ENCODE measurements at regions not wholly inside any gene's neighbourhood (a gene's known extent, or its start where the extent isn't known, plus 50 kb on each side); places are given as distances from the start of the nearest gene placed in this dataset.
"Not testable (repeated sequence)": the region's sequence is repeated elsewhere in the genome, so short reads cannot be mapped to it uniquely, and the experiment has no call there.

- not testable (repeated sequence) for DNase-seq
These were observed 253.9 kb upstream of the RPS23 start for GRCh38 chr5:82532075-82532474.

- no peak for DNase-seq
These were observed 248.4 kb upstream of the RPS23 start for GRCh38 chr5:82526540-82526939.

- no peak for DNase-seq
These were observed 247.5 kb upstream of the RPS23 start for GRCh38 chr5:82525626-82526025.

- DNase-seq: no peak
These were observed 245.5 kb upstream of the RPS23 start for GRCh38 chr5:82523633-82524032.

- DNase-seq: no peak
These were observed 244.7 kb upstream of the RPS23 start for GRCh38 chr5:82522897-82523296.

- no peak for DNase-seq
These were observed 243.4 kb upstream of the RPS23 start for GRCh38 chr5:82521431-82522051.

- no peak for DNase-seq
These were observed 241.4 kb upstream of the RPS23 start for GRCh38 chr5:82519558-82519957.

GRCh38 chr5:82517544-82518075 is 239.5 kb upstream of the RPS23 start:
- DNase-seq: no peak

- no peak for DNase-seq
These were observed 235.6 kb upstream of the RPS23 start for GRCh38 chr5:82513738-82514137.

- no peak for DNase-seq
These were observed 233.9 kb upstream of the RPS23 start for GRCh38 chr5:82512025-82512424.

- DNase-seq: no peak
These were observed 233.0 kb upstream of the RPS23 start for GRCh38 chr5:82511134-82511533.

- no peak for DNase-seq
These were observed 231.6 kb upstream of the RPS23 start for GRCh38 chr5:82509762-82510161.

GRCh38 chr5:82506390-82506789 is 228.2 kb upstream of the RPS23 start:
- DNase-seq: not testable (repeated sequence)

- no peak for DNase-seq
These were observed 221.6 kb upstream of the RPS23 start for GRCh38 chr5:82499725-82500244.

GRCh38 chr5:82497242-82497641 is 219.1 kb upstream of the RPS23 start:
- DNase-seq: no peak

- DNase-seq: no peak
These were observed 216.8 kb upstream of the RPS23 start for GRCh38 chr5:82494942-82495341.

GRCh38 chr5:82493221-82493620 is 215.1 kb upstream of the RPS23 start:
- no peak for DNase-seq

GRCh38 chr5:82491397-82491796 is 213.2 kb upstream of the RPS23 start:
- no peak for DNase-seq

GRCh38 chr5:82489683-82490082 is 211.5 kb upstream of the RPS23 start:
- no peak for DNase-seq

- no peak for DNase-seq
These were observed 209.0 kb upstream of the RPS23 start for GRCh38 chr5:82487131-82487530.

GRCh38 chr5:82480331-82480730 is 202.2 kb upstream of the RPS23 start:
- no peak for DNase-seq

- no peak for DNase-seq
These were observed 198.0 kb upstream of the RPS23 start for GRCh38 chr5:82476155-82476554.

GRCh38 chr5:82473262-82473661 is 195.1 kb upstream of the RPS23 start:
- no peak for DNase-seq

GRCh38 chr5:82470185-82470994 is 192.2 kb upstream of the RPS23 start:
- DNase-seq: no peak
